OCI-LY7 (cell line): ENCODE measurements at regions not wholly inside any gene's neighbourhood (a gene's known extent, or its start where the extent isn't known, plus 50 kb on each side); places are given as distances from the start of the nearest gene placed in this dataset.

Experiments
- EZH2phosphoT487 ChIP-seq: fragments of 200-600 bp; sonication (generic); IDR thresholded peaks from 2 replicates; pipeline ENCODE4 v1.6.1; 2018; ENCODE audit warnings: low read depth, borderline replicate concordance, mild to moderate bottlenecking, mixed run types, antibody characterized with exemption, low read length, moderate library complexity, mixed read lengths
- TF ChIP-seq, protein P1 (sequence below): fragments of 200-600 bp; sonication (generic); conservative IDR thresholded peaks from 2 replicates; pipeline ENCODE4 v1.5.1; 2014; ENCODE audit warnings: mild to moderate bottlenecking, antibody characterized with exemption, low read length, moderate library complexity, mixed read lengths

DNA sequence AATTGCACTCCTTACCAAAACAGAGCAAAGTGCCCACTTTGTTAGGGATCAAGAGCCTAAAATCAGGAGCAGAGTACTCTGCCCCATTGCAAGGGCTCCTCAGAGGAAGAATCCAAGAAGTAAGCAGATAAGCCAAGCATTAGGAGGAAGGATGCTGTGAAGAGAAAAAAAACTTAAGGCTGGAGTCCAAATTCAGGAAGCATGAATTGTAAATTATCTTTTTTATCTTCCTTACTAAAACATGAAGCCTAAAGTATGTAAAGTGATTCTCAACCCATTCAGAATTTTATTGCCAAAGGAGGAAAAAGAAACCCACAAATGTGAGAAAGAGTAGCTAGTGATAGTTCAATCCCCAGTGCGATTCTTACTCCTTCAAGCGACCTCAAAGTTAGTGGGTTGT is 523.9 kb downstream of the TAF11L14 start:
- TF ChIP-seq, protein P1, sequence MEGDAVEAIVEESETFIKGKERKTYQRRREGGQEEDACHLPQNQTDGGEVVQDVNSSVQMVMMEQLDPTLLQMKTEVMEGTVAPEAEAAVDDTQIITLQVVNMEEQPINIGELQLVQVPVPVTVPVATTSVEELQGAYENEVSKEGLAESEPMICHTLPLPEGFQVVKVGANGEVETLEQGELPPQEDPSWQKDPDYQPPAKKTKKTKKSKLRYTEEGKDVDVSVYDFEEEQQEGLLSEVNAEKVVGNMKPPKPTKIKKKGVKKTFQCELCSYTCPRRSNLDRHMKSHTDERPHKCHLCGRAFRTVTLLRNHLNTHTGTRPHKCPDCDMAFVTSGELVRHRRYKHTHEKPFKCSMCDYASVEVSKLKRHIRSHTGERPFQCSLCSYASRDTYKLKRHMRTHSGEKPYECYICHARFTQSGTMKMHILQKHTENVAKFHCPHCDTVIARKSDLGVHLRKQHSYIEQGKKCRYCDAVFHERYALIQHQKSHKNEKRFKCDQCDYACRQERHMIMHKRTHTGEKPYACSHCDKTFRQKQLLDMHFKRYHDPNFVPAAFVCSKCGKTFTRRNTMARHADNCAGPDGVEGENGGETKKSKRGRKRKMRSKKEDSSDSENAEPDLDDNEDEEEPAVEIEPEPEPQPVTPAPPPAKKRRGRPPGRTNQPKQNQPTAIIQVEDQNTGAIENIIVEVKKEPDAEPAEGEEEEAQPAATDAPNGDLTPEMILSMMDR = no peak
- no peak for TF ChIP-seq EZH2phosphoT487
